AG09309 (cell line): ENCODE measurements at regions not wholly inside any gene's neighbourhood (a gene's known extent, or its start where the extent isn't known, plus 50 kb on each side); places are given as distances from the start of the nearest gene placed in this dataset.

Experiments used
- DNase-seq: peaks from one replicate; pipeline ENCODE4 v3.0.0-alpha.2; 2010; ENCODE audit warnings: low read depth
- H3K4me3 ChIP-seq: 2 replicates; pipeline ENCODE4 v1.5.1; 2011; ENCODE audit warnings: mild to moderate bottlenecking, low read depth, low read length, moderate library complexity; ENCODE audit not compliant: control insufficient read depth
- TF ChIP-seq, protein P1 (sequence below): IDR thresholded peaks from 2 replicates; pipeline ENCODE4 v1.5.1; 2011; ENCODE audit warnings: mild to moderate bottlenecking, low read depth, low read length, inconsistent platforms; ENCODE audit not compliant: insufficient read depth, control insufficient read depth; ENCODE audit errors: missing control alignments

DNA sequence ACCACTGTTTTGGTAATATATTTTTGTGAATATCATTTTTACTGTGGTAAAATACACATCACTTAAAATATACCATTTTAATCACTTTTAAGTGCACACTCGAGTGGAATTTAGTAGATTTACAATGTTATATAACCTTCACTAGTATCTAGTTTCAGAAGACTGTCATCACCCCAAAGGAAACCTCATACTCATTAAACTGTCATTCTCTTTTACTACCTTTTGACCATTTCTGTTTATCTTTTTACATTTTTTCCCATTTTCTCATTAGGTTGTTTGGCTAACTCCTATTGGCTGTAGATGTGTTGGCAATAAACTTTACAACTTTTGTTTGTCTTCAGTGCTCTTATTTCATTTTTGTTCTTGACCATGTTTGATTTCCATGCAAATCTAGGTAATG, 1168.3 kb upstream of the PCDH7 start:
- TF ChIP-seq, protein P1, sequence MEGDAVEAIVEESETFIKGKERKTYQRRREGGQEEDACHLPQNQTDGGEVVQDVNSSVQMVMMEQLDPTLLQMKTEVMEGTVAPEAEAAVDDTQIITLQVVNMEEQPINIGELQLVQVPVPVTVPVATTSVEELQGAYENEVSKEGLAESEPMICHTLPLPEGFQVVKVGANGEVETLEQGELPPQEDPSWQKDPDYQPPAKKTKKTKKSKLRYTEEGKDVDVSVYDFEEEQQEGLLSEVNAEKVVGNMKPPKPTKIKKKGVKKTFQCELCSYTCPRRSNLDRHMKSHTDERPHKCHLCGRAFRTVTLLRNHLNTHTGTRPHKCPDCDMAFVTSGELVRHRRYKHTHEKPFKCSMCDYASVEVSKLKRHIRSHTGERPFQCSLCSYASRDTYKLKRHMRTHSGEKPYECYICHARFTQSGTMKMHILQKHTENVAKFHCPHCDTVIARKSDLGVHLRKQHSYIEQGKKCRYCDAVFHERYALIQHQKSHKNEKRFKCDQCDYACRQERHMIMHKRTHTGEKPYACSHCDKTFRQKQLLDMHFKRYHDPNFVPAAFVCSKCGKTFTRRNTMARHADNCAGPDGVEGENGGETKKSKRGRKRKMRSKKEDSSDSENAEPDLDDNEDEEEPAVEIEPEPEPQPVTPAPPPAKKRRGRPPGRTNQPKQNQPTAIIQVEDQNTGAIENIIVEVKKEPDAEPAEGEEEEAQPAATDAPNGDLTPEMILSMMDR: no peak
- H3K4me3 ChIP-seq: no peak overlapping the region
- DNase-seq: no peak

DNA sequence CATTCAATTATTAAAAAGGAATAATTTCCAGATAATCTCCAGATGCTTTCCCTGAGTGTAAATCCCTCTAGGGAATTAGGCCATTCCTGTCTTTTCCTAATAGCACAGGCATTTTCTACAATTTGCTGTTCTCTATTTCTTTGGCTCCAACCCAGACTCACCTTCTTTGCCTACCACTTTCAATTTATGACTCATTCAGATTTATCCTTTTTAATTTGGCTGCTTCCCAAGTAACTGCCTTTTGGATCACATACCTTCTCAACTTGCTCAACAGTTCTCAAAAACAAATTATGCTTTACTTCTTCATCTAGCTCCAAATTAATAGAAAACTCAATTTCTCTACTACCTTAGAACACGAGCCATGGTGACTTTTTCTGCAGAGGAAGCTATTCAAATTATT, 1166.3 kb upstream of the PCDH7 start:
- TF ChIP-seq, protein P1: no peak
- DNase-seq: no peak
- no peak overlapping the region for H3K4me3 ChIP-seq

DNA sequence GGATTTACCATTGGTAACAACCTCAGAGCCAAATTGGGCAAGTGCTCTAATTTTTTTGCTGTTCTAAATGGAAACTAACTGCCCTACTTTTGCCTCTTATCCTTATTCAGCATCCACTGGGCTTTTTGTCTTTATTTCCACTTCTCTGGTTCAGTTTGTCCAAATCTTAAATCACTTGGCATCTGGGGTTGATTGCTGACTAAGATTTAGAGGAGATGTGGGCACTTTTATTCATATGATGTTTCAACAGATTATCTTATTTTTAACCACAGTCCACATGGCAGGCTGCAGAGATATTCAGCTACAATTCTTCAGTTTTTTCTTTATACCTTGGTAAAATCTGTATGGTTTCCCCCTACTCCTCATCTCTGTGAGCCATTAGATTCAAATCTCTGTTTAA, 1161.4 kb upstream of the PCDH7 start:
- peak; percentile 28 for DNase-seq
- TF ChIP-seq, protein P1: no peak

DNA sequence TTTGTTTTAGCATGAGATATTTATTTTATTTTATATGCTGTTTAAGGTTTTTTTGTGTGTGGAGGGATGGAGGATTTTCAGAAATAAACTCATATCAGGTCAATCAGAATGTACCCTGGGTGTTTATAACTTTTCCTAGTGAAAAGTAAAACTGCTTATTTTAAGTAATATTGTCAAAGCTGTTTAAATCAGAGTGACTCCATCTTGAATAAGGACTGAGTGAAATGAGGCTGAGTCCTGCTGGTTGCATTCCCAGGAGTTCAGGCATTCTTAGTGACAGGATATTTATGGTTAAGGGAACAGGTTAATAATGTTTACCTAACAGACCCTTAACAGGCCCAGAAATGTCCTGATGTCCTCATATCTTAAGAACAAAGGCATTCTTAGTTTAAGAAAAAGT, 1160.9 kb upstream of the PCDH7 start:
- DNase-seq: no peak
- H3K4me3 ChIP-seq: no peak overlapping the region
- TF ChIP-seq, protein P1: no peak

More for the DNA sequence above, 1161.4 kb upstream of the PCDH7 start:
- H3K4me3 ChIP-seq: no peak overlapping the region

DNA sequence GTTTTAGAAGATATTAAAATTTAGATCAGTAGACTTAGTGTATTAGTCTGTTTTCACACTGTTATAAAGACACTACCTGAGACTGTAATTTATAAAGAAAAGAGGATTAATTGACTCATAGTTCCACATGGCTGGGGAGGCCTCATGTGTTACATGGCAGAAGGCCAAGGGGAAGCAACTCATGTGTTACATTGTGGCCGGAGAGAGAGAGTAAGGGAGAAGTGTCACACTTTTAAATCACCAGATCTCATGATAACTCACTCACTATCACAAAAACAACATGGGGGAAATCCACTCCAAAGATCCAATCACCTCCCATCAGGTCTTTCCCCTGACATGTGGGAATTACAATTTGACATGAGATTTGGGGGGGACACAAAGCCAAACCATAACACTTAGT, 1159.7 kb upstream of the PCDH7 start:
- TF ChIP-seq, protein P1: no peak
- no peak for DNase-seq
- H3K4me3 ChIP-seq: no peak overlapping the region

DNA sequence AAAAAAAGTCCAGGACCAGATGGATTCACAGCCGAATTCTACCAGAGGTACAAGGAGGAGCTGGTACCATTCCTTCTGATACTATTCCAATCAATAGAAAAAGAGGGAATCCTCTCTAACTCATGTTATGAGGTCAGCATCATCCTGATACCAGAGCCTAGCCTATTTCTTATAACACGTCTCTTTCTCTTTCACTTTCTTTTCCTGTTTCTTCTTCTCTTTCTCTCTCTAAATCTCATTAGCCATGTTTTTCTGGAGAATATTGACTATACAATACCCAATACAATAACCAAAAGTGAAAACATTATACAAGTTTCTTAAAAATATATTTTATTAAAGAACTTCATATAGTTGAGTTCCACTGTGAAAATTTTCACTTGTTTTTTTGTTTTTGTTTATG, 1154.9 kb upstream of the PCDH7 start:
- no peak overlapping the region for H3K4me3 ChIP-seq
- TF ChIP-seq, protein P1: no peak
- no peak for DNase-seq

DNA sequence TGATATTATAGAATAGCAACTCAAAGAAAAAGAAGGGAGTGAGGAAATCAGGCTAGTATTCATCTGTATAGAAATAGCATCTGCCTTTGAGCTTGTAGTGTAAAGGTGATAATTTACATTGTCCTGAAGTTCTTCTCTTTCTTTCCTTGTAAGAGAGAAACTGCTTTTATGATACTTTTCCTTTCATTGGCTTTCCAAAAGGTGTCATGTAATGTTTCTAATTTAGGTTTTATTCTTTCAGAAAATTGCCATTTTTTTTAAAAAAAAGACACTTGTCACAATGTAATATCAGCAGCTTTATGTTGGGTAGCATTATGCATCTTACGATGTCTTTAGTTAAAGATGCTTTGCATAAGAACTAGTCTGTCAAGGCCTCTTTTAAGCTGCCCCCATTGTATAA, 1153.8 kb upstream of the PCDH7 start:
- TF ChIP-seq, protein P1: no peak
- no peak overlapping the region for H3K4me3 ChIP-seq
- no peak for DNase-seq
